ENCODE measurements at regions not wholly inside any gene's neighbourhood (a gene's known extent, or its start where the extent isn't known, plus 50 kb on each side); places are given as distances from the start of the nearest gene placed in this dataset.
A peak's percentile ranks its signal among the peaks of the same experiment; 100 is the strongest.

- H4K20me1 ChIP-seq (ENCODE audit: control insufficient read depth, extremely low read depth, insufficient read depth, low read length), result no peaks in the 10 kb centered on the region
- H3K4me3 ChIP-seq (replicated peaks in 1 of 4; ENCODE audit: control extremely low read depth in 1 of 4, insufficient read depth in 1 of 4, low read depth in 3 of 4, low read length in 4 of 4), result no peak overlapping the region
- no peak overlapping the region for H3K27ac ChIP-seq (ENCODE audit: insufficient read depth, low read length)
- no peak for DNase-seq (ENCODE audit: low read depth in 2 of 2)
- H2AFZ ChIP-seq (ENCODE audit: low read length), result no peak overlapping the region
- H3K79me2 ChIP-seq (ENCODE audit: control insufficient read depth, insufficient read depth, low read length), result no peaks in the 10 kb centered on the region
- H3K27me3 ChIP-seq (ENCODE audit: control insufficient read depth, insufficient read depth, low read length), result no peaks in the 10 kb centered on the region
- no peaks in the 10 kb centered on the region for H3K9me3 ChIP-seq (ENCODE audit: control insufficient read depth, insufficient read depth, low read depth, low read length)
- no peak overlapping the region for H3K9ac ChIP-seq (ENCODE audit: insufficient read depth, low read length)
- H3K4me1 ChIP-seq (ENCODE audit: control insufficient read depth, extremely low read depth, insufficient read depth, low read length), result peaks cover 11% of the 10 kb centered on the region
- no peak overlapping the region for H3K4me2 ChIP-seq (ENCODE audit: extremely low read depth, insufficient read depth, low read length)
- no peaks in the 10 kb centered on the region for H3K36me3 ChIP-seq (ENCODE audit: control insufficient read depth, insufficient read depth, low read length)
- TF ChIP-seq, protein P1, sequence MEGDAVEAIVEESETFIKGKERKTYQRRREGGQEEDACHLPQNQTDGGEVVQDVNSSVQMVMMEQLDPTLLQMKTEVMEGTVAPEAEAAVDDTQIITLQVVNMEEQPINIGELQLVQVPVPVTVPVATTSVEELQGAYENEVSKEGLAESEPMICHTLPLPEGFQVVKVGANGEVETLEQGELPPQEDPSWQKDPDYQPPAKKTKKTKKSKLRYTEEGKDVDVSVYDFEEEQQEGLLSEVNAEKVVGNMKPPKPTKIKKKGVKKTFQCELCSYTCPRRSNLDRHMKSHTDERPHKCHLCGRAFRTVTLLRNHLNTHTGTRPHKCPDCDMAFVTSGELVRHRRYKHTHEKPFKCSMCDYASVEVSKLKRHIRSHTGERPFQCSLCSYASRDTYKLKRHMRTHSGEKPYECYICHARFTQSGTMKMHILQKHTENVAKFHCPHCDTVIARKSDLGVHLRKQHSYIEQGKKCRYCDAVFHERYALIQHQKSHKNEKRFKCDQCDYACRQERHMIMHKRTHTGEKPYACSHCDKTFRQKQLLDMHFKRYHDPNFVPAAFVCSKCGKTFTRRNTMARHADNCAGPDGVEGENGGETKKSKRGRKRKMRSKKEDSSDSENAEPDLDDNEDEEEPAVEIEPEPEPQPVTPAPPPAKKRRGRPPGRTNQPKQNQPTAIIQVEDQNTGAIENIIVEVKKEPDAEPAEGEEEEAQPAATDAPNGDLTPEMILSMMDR (conservative IDR thresholded peaks at IDR 0.05 in 1 of 2, IDR thresholded peaks at IDR 0.05 in 1 of 2; ENCODE audit: low read depth in 1 of 2, low read length in 2 of 2), result no peak
- TF ChIP-seq EZH2 (IDR thresholded peaks at IDR 0.05; ENCODE audit: low read length, missing control alignments), result no peak
Measured at GRCh38 chr1:117694543-117694942, 88.7 kb downstream of the TENT5C start.

- Histone ChIP-seq H3K9ac (ENCODE audit: insufficient read depth, low read length) (peak overlapping the region; percentile 56), H4K20me1 (ENCODE audit: control insufficient read depth, extremely low read depth, insufficient read depth, low read length) (no peaks in the 10 kb centered on the region), H3K36me3 (ENCODE audit: control insufficient read depth, insufficient read depth, low read length) (no peaks in the 10 kb centered on the region), H3K4me3 (replicated peaks in 1 of 4; ENCODE audit: control extremely low read depth in 1 of 4, insufficient read depth in 1 of 4, low read depth in 3 of 4, low read length in 4 of 4) (peak overlapping the region in 1 of 4 experiments; percentile 43), H2AFZ (ENCODE audit: low read length) (peak overlapping the region; percentile 80), H3K9me3 (ENCODE audit: control insufficient read depth, insufficient read depth, low read depth, low read length) (no peaks in the 10 kb centered on the region), H3K79me2 (ENCODE audit: control insufficient read depth, insufficient read depth, low read length) (no peaks in the 10 kb centered on the region), H3K4me2 (ENCODE audit: extremely low read depth, insufficient read depth, low read length) (peak overlapping the region; percentile 74), H3K4me1 (ENCODE audit: control insufficient read depth, extremely low read depth, insufficient read depth, low read length) (peaks cover 11% of the 10 kb centered on the region), H3K27ac (ENCODE audit: insufficient read depth, low read length) (peak overlapping the region; percentile 98), H3K27me3 (ENCODE audit: control insufficient read depth, insufficient read depth, low read length) (no peaks in the 10 kb centered on the region)
- TF ChIP-seq EZH2 (IDR thresholded peaks at IDR 0.05; ENCODE audit: low read length, missing control alignments), result no peak
- TF ChIP-seq, protein P1 (conservative IDR thresholded peaks at IDR 0.05 in 1 of 2, IDR thresholded peaks at IDR 0.05 in 1 of 2; ENCODE audit: low read depth in 1 of 2, low read length in 2 of 2), result no peak
- DNase-seq (ENCODE audit: low read depth in 2 of 2), result peak; percentile 74 to 96
Measured at GRCh38 chr1:117695796-117696490, 90.1 kb downstream of the TENT5C start.

- H2AFZ ChIP-seq (ENCODE audit: low read length), result no peak overlapping the region
- DNase-seq (ENCODE audit: low read depth in 2 of 2), result peak; percentile 26 to 86
Measured at GRCh38 chr1:117696561-117696960, 90.7 kb downstream of the TENT5C start.

More at GRCh38 chr1:117696561-117696960, 90.7 kb downstream of the TENT5C start:
- Histone ChIP-seq H3K79me2 (ENCODE audit: control insufficient read depth, insufficient read depth, low read length) (no peaks in the 10 kb centered on the region), H3K4me1 (ENCODE audit: control insufficient read depth, extremely low read depth, insufficient read depth, low read length) (peaks cover 11% of the 10 kb centered on the region), H3K4me3 (replicated peaks in 1 of 4; ENCODE audit: control extremely low read depth in 1 of 4, insufficient read depth in 1 of 4, low read depth in 3 of 4, low read length in 4 of 4) (no peak overlapping the region), H4K20me1 (ENCODE audit: control insufficient read depth, extremely low read depth, insufficient read depth, low read length) (no peaks in the 10 kb centered on the region), H3K27me3 (ENCODE audit: control insufficient read depth, insufficient read depth, low read length) (no peaks in the 10 kb centered on the region), H3K27ac (ENCODE audit: insufficient read depth, low read length) (peak overlapping the region; percentile 98), H3K36me3 (ENCODE audit: control insufficient read depth, insufficient read depth, low read length) (no peaks in the 10 kb centered on the region), H3K4me2 (ENCODE audit: extremely low read depth, insufficient read depth, low read length) (peak overlapping the region; percentile 74), H3K9me3 (ENCODE audit: control insufficient read depth, insufficient read depth, low read depth, low read length) (no peaks in the 10 kb centered on the region), H3K9ac (ENCODE audit: insufficient read depth, low read length) (peak overlapping the region; percentile 56)
- no peak for TF ChIP-seq EZH2 (IDR thresholded peaks at IDR 0.05; ENCODE audit: low read length, missing control alignments)
- TF ChIP-seq, protein P1 (conservative IDR thresholded peaks at IDR 0.05 in 1 of 2, IDR thresholded peaks at IDR 0.05 in 1 of 2; ENCODE audit: low read depth in 1 of 2, low read length in 2 of 2), result no peak
